PFSK-1 (cell line): ENCODE measurements at regions not wholly inside any gene's neighbourhood (a gene's known extent, or its start where the extent isn't known, plus 50 kb on each side); places are given as distances from the start of the nearest gene placed in this dataset.

Experiments
- FOXP2 ChIP-seq: optimal IDR thresholded peaks from 2 replicates; pipeline ENCODE3; 2011; ENCODE audit warnings: borderline replicate concordance, control low read depth, inconsistent platforms; ENCODE audit not compliant: insufficient read depth; ENCODE audit errors: extremely low read length, extremely low read depth
- POLR2AphosphoS5 ChIP-seq: IDR thresholded peaks from 2 replicates; pipeline ENCODE4 v1.6.1; 2012; ENCODE audit warnings: low read depth, mild to moderate bottlenecking, control low read depth, low read length, moderate library complexity
- REST ChIP-seq, 2 experiments: IDR thresholded peaks; 2 replicates each; pipeline versions ENCODE4 v1.6.1 to v1.8.0; 2011 to 2012; ENCODE audit warnings: low read depth in 2 of 2, low read length in 2 of 2, control low read depth in 1 of 2, inconsistent platforms in 1 of 2, mild to moderate bottlenecking in 1 of 2, moderate library complexity in 1 of 2; ENCODE audit not compliant: insufficient read depth in 1 of 2
- SIN3A ChIP-seq: IDR thresholded peaks from 2 replicates; pipeline ENCODE4 v1.6.1; 2012; ENCODE audit warnings: mild to moderate bottlenecking, low read length, moderate library complexity, borderline replicate concordance; ENCODE audit not compliant: insufficient read depth
- TAF1 ChIP-seq: IDR thresholded peaks from 2 replicates; pipeline ENCODE4 v1.6.1; 2012; ENCODE audit warnings: low read length, control low read depth, borderline replicate concordance; ENCODE audit not compliant: insufficient read depth

GRCh38 chrX:20347481-20347880, 80.8 kb upstream of the RPS6KA3 start:
- TF ChIP-seq FOXP2 (no peak), POLR2AphosphoS5 (no peak), TAF1 (no peak), SIN3A (no peak), REST (IDR thresholded peaks at IDR 0.05; ENCODE audit: insufficient read depth in 1 of 2, low read depth in 2 of 2, low read length in 2 of 2) (no peak)

GRCh38 chrX:20333672-20334071, 67.0 kb upstream of the RPS6KA3 start:
- TF ChIP-seq TAF1, result no peak
- TF ChIP-seq SIN3A, result no peak
- TF ChIP-seq POLR2AphosphoS5, result no peak
- TF ChIP-seq FOXP2, result no peak
- TF ChIP-seq REST (IDR thresholded peaks at IDR 0.05; ENCODE audit: insufficient read depth in 1 of 2, low read depth in 2 of 2, low read length in 2 of 2), result no peak

- TF ChIP-seq REST (IDR thresholded peaks at IDR 0.05; ENCODE audit: insufficient read depth in 1 of 2, low read depth in 2 of 2, low read length in 2 of 2) (no peak), FOXP2 (no peak), TAF1 (no peak), POLR2AphosphoS5 (no peak), SIN3A (no peak)
These were observed 63.8 kb upstream of the RPS6KA3 start for GRCh38 chrX:20330545-20330944.

GRCh38 chrX:20329435-20329834, 62.7 kb upstream of the RPS6KA3 start:
- TF ChIP-seq REST (IDR thresholded peaks at IDR 0.05; ENCODE audit: insufficient read depth in 1 of 2, low read depth in 2 of 2, low read length in 2 of 2), result no peak
- no peak for TF ChIP-seq SIN3A
- TF ChIP-seq FOXP2, result no peak
- no peak for TF ChIP-seq TAF1
- no peak for TF ChIP-seq POLR2AphosphoS5

GRCh38 chrX:20325786-20326388, 59.2 kb upstream of the RPS6KA3 start:
- no peak for TF ChIP-seq FOXP2
- no peak for TF ChIP-seq TAF1
- TF ChIP-seq POLR2AphosphoS5, result no peak
- TF ChIP-seq REST (IDR thresholded peaks at IDR 0.05; ENCODE audit: insufficient read depth in 1 of 2, low read depth in 2 of 2, low read length in 2 of 2), result no peak
- no peak for TF ChIP-seq SIN3A
